HepG2 (cell line): ENCODE measurements at regions not wholly inside any gene's neighbourhood (a gene's known extent, or its start where the extent isn't known, plus 50 kb on each side); places are given as distances from the start of the nearest gene placed in this dataset.

Experiments used
- ATAC-seq: fragments of 200-7000 bp; cut with Tn5 transposase; 3 replicates; pipeline ENCODE4 v1.9.1; 2020; ENCODE audit warnings: mild to moderate bottlenecking, moderate library complexity
- BruUV-seq: library from RNA; stranded (reverse); fragments of 400-500 nt; replicated peaks from 2 replicates; lab custom pipeline; 2021; lab: Mats Ljungman, UMichigan
- CTCF ChIA-PET: fragments of 300-600 bp; formaldehyde crosslinking; extraction: SDS; loops from one replicate; lab custom pipeline; 2021; ENCODE audit warnings: low total read pairs, inconsistent platforms, low intra/inter-chr PET ratio; lab: Yijun Ruan, JAX
- POLR2A ChIA-PET: fragments of 350-600 bp; sonication (Branson Sonifier 250); formaldehyde crosslinking; loops from one replicate; lab custom pipeline; 2020; ENCODE audit warnings: antibody characterized with exemption, inconsistent platforms; lab: Yijun Ruan, JAX
- DNase-seq: peaks from one replicate; pipeline ENCODE4 v3.0.0-alpha.2; 2015; ENCODE audit warnings: low spot score
- FAIRE-seq: peaks from 3 replicates; lab custom pipeline; 2011; peaks lifted over from hg19 to GRCh38; lab: Jason Lieb, UNC
- H2AFZ ChIP-seq: one replicate; pipeline ENCODE4 v1.6.1; 2011; ENCODE audit warnings: low read length, inconsistent platforms
- H3K27ac ChIP-seq: fragments of 300-600 bp; 3 replicates; pipeline ENCODE4 v1.8.0; 2011; ENCODE audit warnings: mixed run types, mild to moderate bottlenecking, mixed read lengths, low read length, inconsistent platforms; ENCODE audit not compliant: insufficient read depth; ENCODE audit errors: extremely low read length
- H3K27me3 ChIP-seq, 2 experiments: fragments of 200-600 bp in 1 of 2; 2 replicates in 1 of 2; 3 replicates in 1 of 2; pipeline versions ENCODE4 v1.6.0 to v1.8.0; 2011; ENCODE audit warnings: low read length in 2 of 2, mild to moderate bottlenecking in 2 of 2, moderate library complexity in 2 of 2, inconsistent platforms in 1 of 2; ENCODE audit not compliant: insufficient read depth in 2 of 2, control insufficient read depth in 1 of 2
- H3K36me3 ChIP-seq, 2 experiments: fragments of 200-600 bp in 1 of 2; replicated peaks in 1 of 2; 2 replicates in 1 of 2; 3 replicates in 1 of 2; pipeline versions ENCODE4 v1.5.1 to v1.8.0; 2011; ENCODE audit warnings: low read length in 2 of 2, inconsistent platforms in 1 of 2; ENCODE audit not compliant: insufficient read depth in 2 of 2, control insufficient read depth in 1 of 2
- H3K4me1 ChIP-seq: 2 replicates; pipeline ENCODE4 v1.5.1; 2012; ENCODE audit warnings: low read length, inconsistent platforms; ENCODE audit not compliant: insufficient read depth
- H3K4me2 ChIP-seq: 2 replicates; pipeline ENCODE4 v1.6.0; 2011; ENCODE audit warnings: low read depth, low read length, inconsistent platforms
- H3K4me3 ChIP-seq, 3 experiments: fragments of 200-600 bp in 1 of 3; sonication (generic), shearing (Covaris generic) in 1 of 3; replicated peaks in 1 of 3; 2 replicates each; pipeline ENCODE4 v1.5.1; 2011 to 2016; ENCODE audit warnings: low read length in 3 of 3, inconsistent platforms in 2 of 3, low read depth in 2 of 3, mild to moderate bottlenecking in 2 of 3, control low read depth in 1 of 3, mixed read lengths in 1 of 3; ENCODE audit not compliant: insufficient read depth in 1 of 3
- H3K79me2 ChIP-seq: one replicate; pipeline ENCODE4 v1.6.1; 2011; ENCODE audit warnings: low read length, inconsistent platforms; ENCODE audit not compliant: insufficient read depth
- H3K9ac ChIP-seq: 2 replicates; pipeline ENCODE4 v1.6.0; 2011; ENCODE audit warnings: mild to moderate bottlenecking, low read depth, low read length, inconsistent platforms; ENCODE audit not compliant: insufficient read depth
- H3K9me3 ChIP-seq: 2 replicates; pipeline ENCODE4 v1.5.1; 2012; ENCODE audit warnings: mild to moderate bottlenecking, low read length
- H4K20me1 ChIP-seq: 2 replicates; pipeline ENCODE4 v1.6.0; 2011; ENCODE audit warnings: inconsistent platforms, mild to moderate bottlenecking, low read length, moderate library complexity; ENCODE audit not compliant: insufficient read depth
- BCL6 ChIP-seq: IDR thresholded peaks from 2 replicates; pipeline ENCODE4 v1.6.1; 2016; ENCODE audit warnings: missing genetic modification reagents, missing compliant biosample characterization
- FOXO1 ChIP-seq: sonication (generic); formaldehyde crosslinking; IDR thresholded peaks from 2 replicates; pipeline ENCODE4 v1.4.0; 2020; ENCODE audit warnings: missing genetic modification reagents
- HNRNPK ChIP-seq: fragments of 200-400 bp; formaldehyde crosslinking; IDR thresholded peaks from 2 replicates; pipeline ENCODE4 v1.6.1; 2018; ENCODE audit warnings: low read length, low read depth, moderate library complexity, mild to moderate bottlenecking; ENCODE audit not compliant: poor library complexity, severe bottlenecking
- MAFK ChIP-seq, 2 experiments: IDR thresholded peaks in 1 of 2; conservative IDR thresholded peaks in 1 of 2; 2 replicates each; pipeline ENCODE4 v1.6.1; 2011; ENCODE audit warnings: improper control_type of control experiment in 2 of 2, low read length in 2 of 2
- POLR2G ChIP-seq: fragments of 200-400 bp; formaldehyde crosslinking; IDR thresholded peaks from 2 replicates; pipeline ENCODE4 v1.6.1; 2018; ENCODE audit warnings: mild to moderate bottlenecking, low read depth, low read length, moderate library complexity
- SRSF4 ChIP-seq: fragments of 200-400 bp; formaldehyde crosslinking; IDR thresholded peaks from one replicate; pipeline ENCODE4 v1.6.1; 2018; ENCODE audit warnings: mild to moderate bottlenecking, low read depth, low read length, moderate library complexity; ENCODE audit not compliant: poor library complexity, severe bottlenecking
- SRY ChIP-seq: sonication (generic); formaldehyde crosslinking; IDR thresholded peaks from 2 replicates; pipeline ENCODE4 v1.8.0; 2022; ENCODE audit warnings: mild to moderate bottlenecking, missing genetic modification reagents
- ZFP90 ChIP-seq: sonication (generic); formaldehyde crosslinking; IDR thresholded peaks from 2 replicates; pipeline ENCODE4 v1.8.0; 2022; ENCODE audit warnings: missing genetic modification reagents, mild to moderate bottlenecking, inconsistent platforms, borderline replicate concordance
- ZFYVE20 ChIP-seq: sonication (generic); formaldehyde crosslinking; IDR thresholded peaks from 2 replicates; pipeline ENCODE4 v1.8.0; 2023; ENCODE audit warnings: low read depth, mild to moderate bottlenecking, moderate library complexity, missing genetic modification reagents, borderline replicate concordance
- ZKSCAN5 ChIP-seq: sonication (generic); formaldehyde crosslinking; IDR thresholded peaks from 2 replicates; pipeline ENCODE4 v1.5.1; 2020; ENCODE audit warnings: mild to moderate bottlenecking, missing genetic modification reagents
- ZNF34 ChIP-seq: sonication (generic); formaldehyde crosslinking; IDR thresholded peaks from 2 replicates; pipeline ENCODE4 v1.4.0; 2020; ENCODE audit warnings: mild to moderate bottlenecking, missing genetic modification reagents, borderline replicate concordance
- ZNF678 ChIP-seq: sonication (generic); formaldehyde crosslinking; IDR thresholded peaks from 2 replicates; pipeline ENCODE4 v1.4.0; 2020; ENCODE audit warnings: mild to moderate bottlenecking, missing genetic modification reagents
- WGBS: methylation state at CpG from one replicate; pipeline ENCODE4 v1.1.6; 2017; ENCODE audit warnings: low lambda C conversion rate; 5-methylcytosine and 5-hydroxymethylcytosine counted together
- in situ Hi-C: cut with HindIII; loops from 2 replicates; pipeline ENCODE4 v1.10.0; 2017; ENCODE audit warnings: low pct_unique_long_range_greater_than_20kb; ENCODE audit not compliant: extremely low pct_ligation_motif_present
- intact Hi-C: fragments of 100-400 bp; cut with micrococcal nuclease; formaldehyde crosslinking; loops from one replicate; pipeline ENCODE4 v1.10.0; 2022; ENCODE audit not compliant: unreplicated experiment
- TF ChIP-seq, protein P1 (sequence below): sonication (generic); formaldehyde crosslinking; IDR thresholded peaks from 2 replicates; pipeline ENCODE4 v1.4.0; 2020; ENCODE audit warnings: mild to moderate bottlenecking, missing genetic modification reagents

DNA sequence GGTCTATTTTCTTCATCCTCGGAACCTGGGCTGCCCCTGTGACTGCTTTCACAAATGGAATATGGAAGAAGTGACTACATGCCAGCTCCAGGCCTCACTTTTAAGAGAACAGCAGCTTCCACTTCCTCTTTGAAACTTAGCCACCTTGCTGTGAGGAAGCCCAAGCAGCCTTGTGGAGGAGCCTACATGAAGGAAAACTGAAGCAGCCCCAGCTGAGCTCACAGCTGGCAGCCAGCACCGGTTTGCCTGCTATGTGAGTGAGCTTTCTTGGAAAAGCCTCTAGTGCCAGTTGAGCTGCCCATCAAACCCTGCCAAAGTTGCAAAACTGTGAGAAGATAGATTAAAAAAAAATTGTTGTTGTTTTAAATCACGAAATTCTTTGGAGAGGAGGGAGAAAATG lies 498.0 kb upstream of the PROK2 start:
- Histone ChIP-seq H3K79me2 (no peaks in the 10 kb centered on the region), H2AFZ (no peak overlapping the region), H3K4me2 (no peak overlapping the region), H3K4me1 (no peaks in the 10 kb centered on the region), H3K36me3 (no peaks in the 10 kb centered on the region), H4K20me1 (no peaks in the 10 kb centered on the region), H3K27ac (no peak overlapping the region), H3K4me3 (no peak overlapping the region), H3K9me3 (no peaks in the 10 kb centered on the region), H3K9ac (no peak overlapping the region), H3K27me3 (peaks cover 2 to 10% of the 10 kb centered on the region in 2 experiments; a peak in 4 of 5 replicates)
- 4% methylated on average over 3 of the region's 3 CpGs for WGBS
- intact Hi-C loops (no loop called here), in situ Hi-C loops (no loop called here)
- DNase-seq (no peak), FAIRE-seq (no peak), ATAC-seq (no peak)
- CTCF ChIA-PET: no interaction called here
- TF ChIP-seq FOXO1 (CRISPR knock-in tag) (no peak), POLR2G (no peak), BCL6 (CRISPR knock-in tag) (no peak), SRY (CRISPR knock-in tag) (no peak), ZFYVE20 (no peak), HNRNPK (no peak), ZFP90 (no peak), ZNF34 (CRISPR knock-in tag) (no peak), ZNF678 (no peak)
- BruUV-seq: no TSS peak
- POLR2A ChIA-PET: no interaction called here

DNA sequence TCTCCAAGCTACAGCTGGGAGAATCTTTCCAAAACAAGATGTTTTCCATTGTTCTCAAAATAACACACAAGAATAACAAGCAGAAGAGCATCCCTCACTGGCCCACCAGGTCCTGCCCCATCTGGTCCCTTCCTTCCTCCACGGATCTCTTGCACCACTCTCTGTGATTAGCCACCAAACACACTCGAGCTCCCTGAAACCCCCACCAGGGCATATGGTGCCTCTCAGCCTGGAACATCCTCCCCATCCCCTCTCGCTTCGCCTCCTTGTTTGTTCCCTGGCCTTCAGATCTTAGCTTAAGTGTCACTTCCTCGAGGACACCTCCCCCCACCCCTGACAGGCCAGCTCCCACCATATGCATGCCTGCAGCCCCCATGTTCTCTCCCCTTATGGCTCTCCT lies 496.6 kb upstream of the PROK2 start:
- Histone ChIP-seq H3K4me3 (no peak overlapping the region), H3K36me3 (no peaks in the 10 kb centered on the region), H3K4me2 (no peak overlapping the region), H3K79me2 (no peaks in the 10 kb centered on the region), H3K9ac (no peak overlapping the region), H3K4me1 (no peaks in the 10 kb centered on the region), H3K27ac (no peak overlapping the region), H3K27me3 (peaks cover 2 to 7% of the 10 kb centered on the region in 2 experiments; a peak in 4 of 5 replicates), H2AFZ (no peak overlapping the region), H4K20me1 (no peaks in the 10 kb centered on the region), H3K9me3 (no peaks in the 10 kb centered on the region)
- whole genome bisulfite sequencing: 3% methylated on average over 5 of the region's 5 CpGs
- FAIRE-seq (no peak), ATAC-seq (no peak), DNase-seq (no peak)
- POLR2A ChIA-PET: no interaction called here
- in situ Hi-C loops (no loop called here), intact Hi-C loops (no loop called here)
- CTCF ChIA-PET: no interaction called here
- no TSS peak for BruUV-seq
- TF ChIP-seq SRSF4: no peak
- TF ChIP-seq MAFK (conservative IDR thresholded peaks at IDR 0.05 in 1 of 2, IDR thresholded peaks at IDR 0.05 in 1 of 2; ENCODE audit: low read length in 2 of 2): no peak
- TF ChIP-seq, protein P1, sequence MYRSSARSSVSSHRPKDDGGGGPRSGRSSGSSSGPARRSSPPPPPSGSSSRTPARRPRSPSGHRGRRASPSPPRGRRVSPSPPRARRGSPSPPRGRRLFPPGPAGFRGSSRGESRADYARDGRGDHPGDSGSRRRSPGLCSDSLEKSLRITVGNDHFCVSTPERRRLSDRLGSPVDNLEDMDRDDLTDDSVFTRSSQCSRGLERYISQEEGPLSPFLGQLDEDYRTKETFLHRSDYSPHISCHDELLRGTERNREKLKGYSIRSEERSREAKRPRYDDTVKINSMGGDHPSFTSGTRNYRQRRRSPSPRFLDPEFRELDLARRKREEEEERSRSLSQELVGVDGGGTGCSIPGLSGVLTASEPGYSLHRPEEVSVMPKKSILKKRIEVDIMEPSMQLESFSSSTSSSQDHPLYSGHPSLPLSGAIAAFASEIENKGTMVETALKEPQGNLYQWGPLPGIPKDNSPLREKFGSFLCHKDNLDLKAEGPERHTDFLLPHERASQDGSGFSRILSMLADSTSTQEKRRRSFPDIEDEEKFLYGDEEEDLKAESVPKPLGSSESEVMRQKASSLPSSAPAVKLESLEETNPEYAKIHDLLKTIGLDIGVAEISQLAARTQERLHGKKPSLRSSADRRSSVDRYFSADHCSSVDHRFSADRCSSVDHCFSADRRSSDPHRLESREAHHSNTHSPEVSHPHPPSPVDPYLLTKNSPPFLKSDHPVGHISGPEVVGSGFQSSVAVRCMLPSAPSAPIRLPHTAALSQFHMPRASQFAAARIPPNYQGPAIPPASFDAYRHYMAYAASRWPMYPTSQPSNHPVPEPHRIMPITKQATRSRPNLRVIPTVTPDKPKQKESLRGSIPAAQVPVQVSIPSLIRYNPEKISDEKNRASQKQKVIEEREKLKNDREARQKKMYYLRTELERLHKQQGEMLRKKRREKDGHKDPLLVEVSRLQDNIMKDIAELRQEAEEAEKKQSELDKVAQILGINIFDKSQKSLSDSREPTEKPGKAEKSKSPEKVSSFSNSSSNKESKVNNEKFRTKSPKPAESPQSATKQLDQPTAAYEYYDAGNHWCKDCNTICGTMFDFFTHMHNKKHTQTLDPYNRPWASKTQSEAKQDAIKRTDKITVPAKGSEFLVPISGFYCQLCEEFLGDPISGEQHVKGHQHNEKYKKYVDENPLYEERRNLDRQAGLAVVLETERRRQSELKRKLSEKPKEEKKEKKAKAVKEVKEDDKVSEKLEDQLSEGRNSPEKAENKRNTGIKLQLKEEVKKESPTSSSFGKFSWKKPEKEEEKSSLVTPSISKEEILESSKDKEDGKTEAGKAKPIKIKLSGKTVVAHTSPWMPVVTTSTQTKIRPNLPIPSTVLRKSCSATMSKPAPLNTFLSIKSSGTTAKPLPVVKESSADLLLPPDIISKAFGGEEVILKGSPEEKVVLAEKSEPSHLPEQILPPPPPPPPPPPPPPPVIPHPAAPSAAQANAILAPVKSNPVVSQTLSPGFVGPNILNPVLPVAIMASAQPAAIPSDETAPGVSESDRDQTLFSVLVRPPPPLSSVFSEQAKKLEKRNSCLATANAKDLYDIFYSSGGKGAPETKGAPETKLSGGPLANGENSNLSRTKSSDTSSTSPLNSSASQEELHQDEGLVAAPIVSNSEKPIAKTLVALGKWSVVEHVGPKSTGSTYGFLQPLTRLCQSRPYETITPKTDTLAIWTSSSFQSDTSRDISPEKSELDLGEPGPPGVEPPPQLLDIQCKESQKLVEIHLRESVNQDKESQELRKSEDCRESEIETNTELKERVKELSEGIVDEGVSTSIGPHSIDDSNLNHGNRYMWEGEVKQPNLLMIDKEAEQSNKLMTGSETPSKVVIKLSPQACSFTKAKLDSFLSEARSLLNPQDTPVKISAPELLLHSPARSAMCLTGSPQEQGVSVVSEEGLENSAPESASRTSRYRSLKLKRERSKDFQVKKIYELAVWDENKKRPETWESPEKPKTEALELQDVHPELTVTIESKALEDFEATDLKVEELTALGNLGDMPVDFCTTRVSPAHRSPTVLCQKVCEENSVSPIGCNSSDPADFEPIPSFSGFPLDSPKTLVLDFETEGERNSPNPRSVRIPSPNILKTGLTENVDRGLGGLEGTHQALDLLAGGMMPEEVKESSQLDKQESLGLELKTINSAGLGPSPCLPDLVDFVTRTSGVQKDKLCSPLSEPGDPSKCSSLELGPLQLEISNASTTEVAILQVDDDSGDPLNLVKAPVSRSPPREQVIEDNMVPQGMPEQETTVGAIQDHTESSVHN (CRISPR knock-in tag): no peak
- TF ChIP-seq ZKSCAN5 (CRISPR knock-in tag): no peak
